ENCODE measurements at regions not wholly inside any gene's neighbourhood (a gene's known extent, or its start where the extent isn't known, plus 50 kb on each side); places are given as distances from the start of the nearest gene placed in this dataset.
"Not testable (repeated sequence)": the region's sequence is repeated elsewhere in the genome, so short reads cannot be mapped to it uniquely, and the experiment has no call there.

- no peak for DNase-seq
Observed at GRCh38 chr15:62848632-62849050, 193.9 kb upstream of the TPM1 start.

- no peak for DNase-seq
Observed at GRCh38 chr15:62849316-62850106, 193.0 kb upstream of the TPM1 start.

- DNase-seq: no peak
Observed at GRCh38 chr15:62850318-62850717, 192.2 kb upstream of the TPM1 start.

GRCh38 chr15:62850791-62851291, 191.7 kb upstream of the TPM1 start:
- DNase-seq: no peak

GRCh38 chr15:62853114-62853840, 189.3 kb upstream of the TPM1 start:
- no peak for DNase-seq

GRCh38 chr15:62853841-62854225, 188.7 kb upstream of the TPM1 start:
- no peak for DNase-seq

- DNase-seq: no peak
Observed at GRCh38 chr15:62854420-62855084, 188.0 kb upstream of the TPM1 start.

- no peak for DNase-seq
Observed at GRCh38 chr15:62855085-62855476, 187.5 kb upstream of the TPM1 start.

- DNase-seq: no peak
Observed at GRCh38 chr15:62856466-62857246, 185.9 kb upstream of the TPM1 start.

- DNase-seq: peak; percentile 14
Observed at GRCh38 chr15:62857411-62857853, 185.1 kb upstream of the TPM1 start.

- DNase-seq: no peak
Observed at GRCh38 chr15:62858343-62858742, 184.2 kb upstream of the TPM1 start.

GRCh38 chr15:62862717-62863116, 179.8 kb upstream of the TPM1 start:
- DNase-seq: no peak

- no peak for DNase-seq
Observed at GRCh38 chr15:62866366-62866765, 176.2 kb upstream of the TPM1 start.

- no peak for DNase-seq
Observed at GRCh38 chr15:62867844-62868243, 174.7 kb upstream of the TPM1 start.

- DNase-seq: no peak
Observed at GRCh38 chr15:62868507-62868906, 174.0 kb upstream of the TPM1 start.

GRCh38 chr15:62869116-62869515, 173.4 kb upstream of the TPM1 start:
- DNase-seq: no peak

- no peak for DNase-seq
Observed at GRCh38 chr15:62870216-62870615, 172.3 kb upstream of the TPM1 start.

GRCh38 chr15:62870701-62871100, 171.8 kb upstream of the TPM1 start:
- not testable (repeated sequence) for DNase-seq

- DNase-seq: no peak
Observed at GRCh38 chr15:62873203-62873602, 169.3 kb upstream of the TPM1 start.

- no peak for DNase-seq
Observed at GRCh38 chr15:62874064-62874463, 168.5 kb upstream of the TPM1 start.

- no peak for DNase-seq
Observed at GRCh38 chr15:62874959-62875625, 167.5 kb upstream of the TPM1 start.

GRCh38 chr15:62875626-62876021, 166.9 kb upstream of the TPM1 start:
- no peak for DNase-seq

All from stimulated activated CD4-positive, alpha-beta T cell treated with anti-CD3 and anti-CD28 coated beads, Interleukin-1b, Interleukin-23, amount 100 ng/mL, for 48 hours (primary cell).